ENCODE measurements at regions not wholly inside any gene's neighbourhood (a gene's known extent, or its start where the extent isn't known, plus 50 kb on each side); places are given as distances from the start of the nearest gene placed in this dataset.

- TF ChIP-seq CTCF (IDR thresholded peaks at IDR 0.05), result no peak
- no peak for TF ChIP-seq POLR2A (IDR thresholded peaks at IDR 0.05)
These were observed 348.9 kb upstream of the CPEB2 start for GRCh38 chr4:14653338-14653737.

Data from adrenal gland (tissue), 5 donors.